ENCODE measurements at regions not wholly inside any gene's neighbourhood (a gene's known extent, or its start where the extent isn't known, plus 50 kb on each side); places are given as distances from the start of the nearest gene placed in this dataset.

DNA sequence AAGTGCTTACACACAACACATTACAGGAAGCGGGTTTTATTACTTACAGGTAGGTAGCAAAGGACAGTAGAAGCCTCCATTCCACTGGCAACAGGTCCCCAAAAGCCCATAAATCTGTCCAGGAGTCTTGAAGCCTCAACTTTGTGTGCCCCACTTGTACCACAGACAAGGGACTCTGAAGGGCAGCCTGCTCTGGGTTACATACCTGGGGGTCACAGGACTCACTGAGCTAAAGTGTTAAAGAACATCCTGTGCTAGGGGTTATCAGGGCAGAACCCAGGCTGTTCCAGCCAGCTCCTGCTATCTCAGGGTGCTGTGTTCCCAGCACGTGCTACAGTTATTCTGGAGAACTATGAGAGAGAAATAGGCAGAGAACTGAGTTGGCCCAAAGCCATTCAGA lies 230.9 kb upstream of the SLC10A2 start:
- Histone ChIP-seq H3K79me2 (ENCODE audit: low read length) (no peaks in the 10 kb centered on the region), H4K20me1 (ENCODE audit: insufficient read depth, low read length) (no peaks in the 10 kb centered on the region), H3K4me3 (ENCODE audit: low read length) (no peak overlapping the region), H3K27me3 (ENCODE audit: low read depth, low read length) (no peaks in the 10 kb centered on the region), H3K36me3 (replicated peaks; ENCODE audit: low read depth, low read length) (no peaks in the 10 kb centered on the region), H2AFZ (ENCODE audit: low read depth, low read length) (no peak overlapping the region), H3K27ac (ENCODE audit: low read length) (no peak overlapping the region), H3K4me2 (ENCODE audit: low read length) (no peak overlapping the region), H3K9ac (ENCODE audit: low read length) (no peak overlapping the region), H3K4me1 (ENCODE audit: low read length) (no peaks in the 10 kb centered on the region), H3K9me3 (ENCODE audit: insufficient read depth, low read length) (no peaks in the 10 kb centered on the region)
- TF ChIP-seq, protein P1, sequence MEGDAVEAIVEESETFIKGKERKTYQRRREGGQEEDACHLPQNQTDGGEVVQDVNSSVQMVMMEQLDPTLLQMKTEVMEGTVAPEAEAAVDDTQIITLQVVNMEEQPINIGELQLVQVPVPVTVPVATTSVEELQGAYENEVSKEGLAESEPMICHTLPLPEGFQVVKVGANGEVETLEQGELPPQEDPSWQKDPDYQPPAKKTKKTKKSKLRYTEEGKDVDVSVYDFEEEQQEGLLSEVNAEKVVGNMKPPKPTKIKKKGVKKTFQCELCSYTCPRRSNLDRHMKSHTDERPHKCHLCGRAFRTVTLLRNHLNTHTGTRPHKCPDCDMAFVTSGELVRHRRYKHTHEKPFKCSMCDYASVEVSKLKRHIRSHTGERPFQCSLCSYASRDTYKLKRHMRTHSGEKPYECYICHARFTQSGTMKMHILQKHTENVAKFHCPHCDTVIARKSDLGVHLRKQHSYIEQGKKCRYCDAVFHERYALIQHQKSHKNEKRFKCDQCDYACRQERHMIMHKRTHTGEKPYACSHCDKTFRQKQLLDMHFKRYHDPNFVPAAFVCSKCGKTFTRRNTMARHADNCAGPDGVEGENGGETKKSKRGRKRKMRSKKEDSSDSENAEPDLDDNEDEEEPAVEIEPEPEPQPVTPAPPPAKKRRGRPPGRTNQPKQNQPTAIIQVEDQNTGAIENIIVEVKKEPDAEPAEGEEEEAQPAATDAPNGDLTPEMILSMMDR (IDR thresholded peaks at IDR 0.05; ENCODE audit: low read depth, low read length): no peak
- no peak for TF ChIP-seq EZH2phosphoT487 (IDR thresholded peaks at IDR 0.05; ENCODE audit: low read depth)

DNA sequence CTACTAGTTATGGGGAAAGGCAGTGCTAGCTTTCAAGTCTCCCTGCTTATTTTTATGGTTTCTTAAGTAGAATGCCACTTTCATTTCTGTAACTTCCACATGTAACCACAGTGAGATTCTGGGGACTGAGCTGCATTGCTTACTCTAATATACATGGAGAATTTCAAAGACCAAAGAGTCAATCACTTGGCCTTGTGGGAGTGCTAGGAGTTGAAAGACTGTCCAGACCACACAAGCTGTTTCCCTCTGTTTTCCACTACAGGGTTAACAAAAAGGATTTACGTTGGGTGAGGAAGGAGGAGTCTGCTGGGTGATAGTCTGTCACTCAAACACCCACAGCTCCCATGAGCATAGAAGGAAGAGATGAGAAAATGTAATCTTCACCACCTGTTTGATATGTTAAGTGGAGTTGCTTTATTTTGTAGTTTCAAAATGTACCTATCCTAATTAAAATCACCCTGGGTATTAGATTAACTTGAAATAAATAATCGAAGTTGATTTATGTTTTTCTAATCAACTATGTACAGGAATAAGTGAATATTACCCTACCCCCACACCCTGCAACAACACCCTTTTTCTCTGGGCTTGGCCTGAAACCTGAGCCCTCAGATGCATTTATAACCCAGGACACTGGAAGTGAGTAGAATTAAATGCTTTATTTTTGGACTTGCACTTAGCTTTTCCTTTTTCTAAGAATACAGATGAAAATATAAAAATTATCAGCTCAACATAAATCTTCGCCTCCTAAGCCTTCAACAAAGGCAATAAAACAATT lies 225.8 kb upstream of the SLC10A2 start:
- Histone ChIP-seq H3K9me3 (ENCODE audit: insufficient read depth, low read length) (no peaks in the 10 kb centered on the region), H3K4me1 (ENCODE audit: low read length) (no peaks in the 10 kb centered on the region), H3K4me2 (ENCODE audit: low read length) (no peak overlapping the region), H3K4me3 (ENCODE audit: low read length) (no peak overlapping the region), H3K27me3 (ENCODE audit: low read depth, low read length) (no peaks in the 10 kb centered on the region), H3K79me2 (ENCODE audit: low read length) (no peaks in the 10 kb centered on the region), H3K27ac (ENCODE audit: low read length) (no peak overlapping the region), H4K20me1 (ENCODE audit: insufficient read depth, low read length) (no peaks in the 10 kb centered on the region), H3K9ac (ENCODE audit: low read length) (no peak overlapping the region), H2AFZ (ENCODE audit: low read depth, low read length) (no peak overlapping the region), H3K36me3 (replicated peaks; ENCODE audit: low read depth, low read length) (no peaks in the 10 kb centered on the region)
- TF ChIP-seq EZH2phosphoT487 (IDR thresholded peaks at IDR 0.05; ENCODE audit: low read depth): no peak
- TF ChIP-seq, protein P1 (IDR thresholded peaks at IDR 0.05; ENCODE audit: low read depth, low read length): no peak

DNA sequence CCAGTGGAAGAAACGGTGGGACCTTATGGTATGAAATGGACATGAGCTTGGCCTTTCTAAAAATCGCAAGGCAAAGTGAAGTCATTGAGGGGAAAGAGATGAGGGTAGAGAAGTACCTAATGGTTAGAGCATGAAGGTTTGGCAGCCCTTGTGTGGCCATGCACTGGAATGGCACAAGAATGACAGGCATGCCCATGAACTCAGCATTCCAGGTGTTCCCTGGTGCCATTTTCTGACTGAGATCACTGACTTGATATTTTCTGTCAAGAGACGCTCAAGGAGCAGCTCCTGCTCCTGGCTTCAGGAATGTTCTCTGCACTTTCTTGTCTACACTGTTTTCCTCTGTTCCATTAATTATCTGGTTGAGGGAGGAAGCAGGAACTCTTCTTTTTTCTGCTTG lies 225.0 kb upstream of the SLC10A2 start:
- Histone ChIP-seq H3K9ac (ENCODE audit: low read length) (no peak overlapping the region), H3K27ac (ENCODE audit: low read length) (no peak overlapping the region), H3K79me2 (ENCODE audit: low read length) (no peaks in the 10 kb centered on the region), H3K4me1 (ENCODE audit: low read length) (no peaks in the 10 kb centered on the region), H3K27me3 (ENCODE audit: low read depth, low read length) (no peaks in the 10 kb centered on the region), H3K4me2 (ENCODE audit: low read length) (no peak overlapping the region), H3K36me3 (replicated peaks; ENCODE audit: low read depth, low read length) (no peaks in the 10 kb centered on the region), H3K4me3 (ENCODE audit: low read length) (no peak overlapping the region), H4K20me1 (ENCODE audit: insufficient read depth, low read length) (no peaks in the 10 kb centered on the region), H3K9me3 (ENCODE audit: insufficient read depth, low read length) (no peaks in the 10 kb centered on the region), H2AFZ (ENCODE audit: low read depth, low read length) (no peak overlapping the region)
- no peak for TF ChIP-seq EZH2phosphoT487 (IDR thresholded peaks at IDR 0.05; ENCODE audit: low read depth)
- TF ChIP-seq, protein P1 (IDR thresholded peaks at IDR 0.05; ENCODE audit: low read depth, low read length): no peak

DNA sequence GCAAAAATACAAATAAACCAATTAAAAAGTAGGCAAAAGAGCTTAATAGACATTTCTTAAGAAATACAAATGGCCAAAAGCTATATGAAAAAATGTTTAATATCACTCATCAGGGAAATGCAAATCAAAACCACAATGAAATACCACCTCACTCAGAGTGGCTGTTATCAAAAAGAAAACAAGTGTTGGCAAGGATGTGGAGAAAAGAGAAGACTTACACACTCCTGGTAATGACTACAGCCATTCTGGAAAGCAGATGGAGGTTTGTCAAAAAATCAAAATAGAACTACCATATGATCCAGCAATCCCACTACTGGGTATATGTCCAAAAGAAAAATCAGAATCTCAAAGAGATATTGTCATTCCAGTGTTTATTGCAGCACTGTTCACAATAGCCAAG lies 223.5 kb upstream of the SLC10A2 start:
- H3K4me1 ChIP-seq (ENCODE audit: low read length): no peaks in the 10 kb centered on the region
- H3K4me3 ChIP-seq (ENCODE audit: low read length): no peak overlapping the region
- no peak overlapping the region for H3K27ac ChIP-seq (ENCODE audit: low read length)
- H2AFZ ChIP-seq (ENCODE audit: low read depth, low read length): no peak overlapping the region
- H3K79me2 ChIP-seq (ENCODE audit: low read length): no peaks in the 10 kb centered on the region
- H3K36me3 ChIP-seq (replicated peaks; ENCODE audit: low read depth, low read length): no peaks in the 10 kb centered on the region
- no peak overlapping the region for H3K9ac ChIP-seq (ENCODE audit: low read length)
- no peaks in the 10 kb centered on the region for H4K20me1 ChIP-seq (ENCODE audit: insufficient read depth, low read length)
- no peaks in the 10 kb centered on the region for H3K27me3 ChIP-seq (ENCODE audit: low read depth, low read length)
- no peak overlapping the region for H3K4me2 ChIP-seq (ENCODE audit: low read length)
- no peaks in the 10 kb centered on the region for H3K9me3 ChIP-seq (ENCODE audit: insufficient read depth, low read length)
- TF ChIP-seq EZH2phosphoT487 (IDR thresholded peaks at IDR 0.05; ENCODE audit: low read depth): no peak
- TF ChIP-seq, protein P1 (IDR thresholded peaks at IDR 0.05; ENCODE audit: low read depth, low read length): no peak

Measured in OCI-LY3 (cell line).